ENCODE measurements at regions not wholly inside any gene's neighbourhood (a gene's known extent, or its start where the extent isn't known, plus 50 kb on each side); places are given as distances from the start of the nearest gene placed in this dataset.

- FAIRE-seq (no peak), DNase-seq (no peak)
- no peak overlapping the region for H3K9ac ChIP-seq (ENCODE audit: low read length in 3 of 3)
- no peaks in the 10 kb centered on the region for H3K27me3 ChIP-seq (ENCODE audit: control insufficient read depth, insufficient read depth, low read length)
- H3K4me1 ChIP-seq (ENCODE audit: control insufficient read depth in 2 of 3, insufficient read depth in 2 of 3, low read depth in 1 of 3, low read length in 3 of 3), result no peaks in the 10 kb centered on the region
- TF ChIP-seq CTCF (IDR thresholded peaks at IDR 0.05; ENCODE audit: borderline replicate concordance, extremely low read depth, insufficient read depth), result no peak
- no peak overlapping the region for H3K27ac ChIP-seq (ENCODE audit: low read depth in 2 of 2, low read length in 2 of 2)
- intact Hi-C loops (cut with DNase I), result no loop called here
- H3K9me3 ChIP-seq (ENCODE audit: control insufficient read depth in 2 of 3, insufficient read depth in 1 of 3, low read length in 3 of 3), result no peaks in the 10 kb centered on the region
- H3K4me3 ChIP-seq (ENCODE audit: low read length in 3 of 3), result no peak overlapping the region
- H3K36me3 ChIP-seq (ENCODE audit: control insufficient read depth in 2 of 3, insufficient read depth in 3 of 3, low read length in 3 of 3), result no peaks in the 10 kb centered on the region
Observed at GRCh38 chr1:5502311-5503194, 489.7 kb downstream of the NPHP4 start.

- FAIRE-seq (no peak), DNase-seq (no peak)
- intact Hi-C loops (cut with DNase I), result no loop called here
- Histone ChIP-seq H3K4me3 (ENCODE audit: low read length in 3 of 3) (no peak overlapping the region), H3K9me3 (ENCODE audit: control insufficient read depth in 2 of 3, insufficient read depth in 1 of 3, low read length in 3 of 3) (no peaks in the 10 kb centered on the region), H3K27ac (ENCODE audit: low read depth in 2 of 2, low read length in 2 of 2) (no peak overlapping the region), H3K27me3 (ENCODE audit: control insufficient read depth, insufficient read depth, low read length) (no peaks in the 10 kb centered on the region), H3K36me3 (ENCODE audit: control insufficient read depth in 2 of 3, insufficient read depth in 3 of 3, low read length in 3 of 3) (no peaks in the 10 kb centered on the region), H3K4me1 (ENCODE audit: control insufficient read depth in 2 of 3, insufficient read depth in 2 of 3, low read depth in 1 of 3, low read length in 3 of 3) (no peaks in the 10 kb centered on the region), H3K9ac (ENCODE audit: low read length in 3 of 3) (no peak overlapping the region)
- TF ChIP-seq CTCF (IDR thresholded peaks at IDR 0.05; ENCODE audit: borderline replicate concordance, extremely low read depth, insufficient read depth), result no peak
Observed at GRCh38 chr1:5501206-5501930, 490.9 kb downstream of the NPHP4 start.

DNA sequence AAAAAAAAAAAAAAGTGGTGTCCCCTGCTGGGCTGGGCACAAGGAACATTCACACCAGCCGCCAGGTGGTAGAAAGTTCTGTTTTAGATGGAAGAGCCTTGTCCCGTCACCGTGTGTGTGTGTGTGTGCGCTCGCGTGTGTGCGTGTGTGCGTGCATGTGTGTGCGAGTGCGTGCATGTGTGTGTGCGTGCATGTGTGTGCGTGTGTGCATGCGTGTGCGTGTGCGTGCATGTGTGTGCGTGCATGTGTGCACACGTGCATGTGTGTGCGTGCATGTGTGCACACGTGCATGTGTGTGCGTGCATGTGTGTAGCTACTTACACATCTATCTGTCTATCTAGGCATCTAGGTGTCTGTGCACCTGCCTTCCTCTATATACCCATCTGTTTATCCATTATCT is 491.7 kb downstream of the NPHP4 start:
- Histone ChIP-seq H3K9ac (ENCODE audit: low read length in 3 of 3) (no peak overlapping the region), H3K4me3 (ENCODE audit: low read length in 3 of 3) (no peak overlapping the region), H3K27me3 (ENCODE audit: control insufficient read depth, insufficient read depth, low read length) (no peaks in the 10 kb centered on the region), H3K9me3 (ENCODE audit: control insufficient read depth in 2 of 3, insufficient read depth in 1 of 3, low read length in 3 of 3) (no peaks in the 10 kb centered on the region), H3K4me1 (ENCODE audit: control insufficient read depth in 2 of 3, insufficient read depth in 2 of 3, low read depth in 1 of 3, low read length in 3 of 3) (no peaks in the 10 kb centered on the region), H3K27ac (ENCODE audit: low read depth in 2 of 2, low read length in 2 of 2) (no peak overlapping the region), H3K36me3 (ENCODE audit: control insufficient read depth in 2 of 3, insufficient read depth in 3 of 3, low read length in 3 of 3) (no peaks in the 10 kb centered on the region)
- DNase-seq (no peak), FAIRE-seq (no peak)
- TF ChIP-seq CTCF (IDR thresholded peaks at IDR 0.05; ENCODE audit: borderline replicate concordance, extremely low read depth, insufficient read depth), result no peak
- intact Hi-C loops (cut with DNase I), result no loop called here
